HuH-7.5 (cell line): ENCODE measurements at regions not wholly inside any gene's neighbourhood (a gene's known extent, or its start where the extent isn't known, plus 50 kb on each side); places are given as distances from the start of the nearest gene placed in this dataset.

Experiments
- DNase-seq: peaks from one replicate; pipeline ENCODE4 v3.0.0; 2011; ENCODE audit warnings: low spot score

DNA sequence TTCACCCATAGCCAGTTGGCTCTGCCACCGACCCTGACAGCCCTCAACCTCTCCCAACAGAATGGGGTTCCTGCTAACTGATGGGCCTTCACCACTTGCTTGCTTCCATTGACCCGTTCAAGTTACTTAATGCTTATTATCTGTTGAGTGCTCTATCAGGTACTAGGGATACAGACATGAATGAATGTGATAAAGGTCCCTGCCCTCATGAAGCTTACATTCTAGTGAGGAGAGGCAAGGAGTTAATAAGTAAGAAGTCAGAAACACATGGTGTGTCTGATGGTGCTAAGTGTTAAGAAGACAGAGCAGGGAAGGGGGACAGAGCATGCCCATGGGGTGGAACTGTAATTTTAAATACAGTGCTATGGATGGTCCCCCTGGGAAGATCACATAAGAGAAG lies 107.5 kb upstream of the JUN start:
- no peak for DNase-seq

DNA sequence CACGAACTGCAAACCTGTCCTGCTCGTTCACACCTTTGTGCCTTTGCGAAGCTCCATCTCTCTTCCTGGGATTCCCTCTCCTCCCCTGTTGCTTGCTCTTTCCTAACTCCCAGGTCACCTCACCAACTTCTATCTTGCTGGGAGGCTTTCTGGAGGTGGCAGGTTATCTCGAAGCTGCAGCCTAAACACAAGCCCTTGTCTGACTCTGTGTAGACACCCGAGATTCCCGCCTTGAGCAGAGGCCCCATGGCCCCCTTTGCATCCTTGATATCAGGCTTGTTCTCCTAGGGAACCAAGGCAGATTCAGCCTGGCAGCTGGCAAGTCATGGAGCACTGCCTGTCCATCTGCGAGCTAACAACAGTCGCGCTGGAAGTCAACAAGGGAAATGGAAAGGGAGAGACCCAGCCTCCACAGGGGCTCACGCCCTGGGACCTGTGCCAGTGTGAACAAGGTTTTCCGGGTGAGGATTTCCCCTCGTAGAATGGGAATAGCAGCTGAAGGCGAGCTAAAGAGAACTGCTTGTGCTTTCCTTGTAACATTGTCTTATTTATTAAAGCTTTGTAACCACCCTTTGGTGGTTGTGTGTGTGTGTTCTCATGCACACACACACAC lies 109.5 kb upstream of the JUN start:
- DNase-seq, result no peak

DNA sequence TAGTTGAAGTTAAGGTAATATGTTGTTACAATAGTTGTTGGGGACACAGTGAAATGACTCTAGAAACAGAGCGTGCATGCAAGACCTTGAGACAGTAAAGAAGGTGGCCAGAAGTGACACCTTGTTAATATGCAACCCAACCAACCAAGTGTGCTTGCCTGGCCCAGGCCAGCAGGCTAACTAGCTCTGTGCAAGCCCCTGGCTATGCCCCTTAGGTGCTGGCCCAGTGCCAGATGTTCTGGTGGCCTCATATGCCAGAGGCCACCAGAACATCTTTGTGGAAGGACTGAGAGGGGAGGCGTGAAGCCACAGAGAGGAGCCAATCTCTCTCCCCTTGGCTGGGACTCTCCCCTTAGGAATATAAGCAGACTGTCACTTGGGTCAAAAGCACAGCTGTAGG lies 111.2 kb upstream of the JUN start:
- no peak for DNase-seq

DNA sequence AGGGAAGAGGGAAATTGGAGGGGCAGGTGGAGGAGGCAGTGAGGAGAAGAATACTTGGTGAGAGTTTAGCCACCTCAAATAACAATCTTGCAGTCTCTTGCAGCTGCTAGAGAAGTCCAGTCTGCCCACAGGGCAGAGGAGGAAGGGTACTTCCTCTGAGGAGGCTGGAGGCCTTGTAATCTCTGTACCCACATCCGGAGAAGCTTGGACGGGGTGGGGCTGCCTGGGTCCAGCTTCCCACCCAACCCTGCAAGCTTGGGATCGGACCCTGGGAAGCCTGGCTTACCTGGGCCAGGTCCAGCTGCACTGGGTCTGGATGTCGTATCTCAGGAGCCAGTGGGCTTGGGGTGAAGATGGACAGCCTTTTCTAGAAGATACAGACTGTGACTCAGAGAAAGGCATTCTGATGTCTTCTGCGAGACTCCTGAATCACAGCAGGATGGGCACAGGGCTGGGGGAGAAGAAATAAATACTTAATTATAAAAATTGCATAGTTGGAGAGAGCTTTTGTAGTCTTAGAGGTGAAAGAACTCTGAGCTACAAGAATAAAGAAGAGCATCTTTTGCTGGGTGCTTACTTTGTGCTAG lies 111.8 kb upstream of the JUN start:
- no peak for DNase-seq

DNA sequence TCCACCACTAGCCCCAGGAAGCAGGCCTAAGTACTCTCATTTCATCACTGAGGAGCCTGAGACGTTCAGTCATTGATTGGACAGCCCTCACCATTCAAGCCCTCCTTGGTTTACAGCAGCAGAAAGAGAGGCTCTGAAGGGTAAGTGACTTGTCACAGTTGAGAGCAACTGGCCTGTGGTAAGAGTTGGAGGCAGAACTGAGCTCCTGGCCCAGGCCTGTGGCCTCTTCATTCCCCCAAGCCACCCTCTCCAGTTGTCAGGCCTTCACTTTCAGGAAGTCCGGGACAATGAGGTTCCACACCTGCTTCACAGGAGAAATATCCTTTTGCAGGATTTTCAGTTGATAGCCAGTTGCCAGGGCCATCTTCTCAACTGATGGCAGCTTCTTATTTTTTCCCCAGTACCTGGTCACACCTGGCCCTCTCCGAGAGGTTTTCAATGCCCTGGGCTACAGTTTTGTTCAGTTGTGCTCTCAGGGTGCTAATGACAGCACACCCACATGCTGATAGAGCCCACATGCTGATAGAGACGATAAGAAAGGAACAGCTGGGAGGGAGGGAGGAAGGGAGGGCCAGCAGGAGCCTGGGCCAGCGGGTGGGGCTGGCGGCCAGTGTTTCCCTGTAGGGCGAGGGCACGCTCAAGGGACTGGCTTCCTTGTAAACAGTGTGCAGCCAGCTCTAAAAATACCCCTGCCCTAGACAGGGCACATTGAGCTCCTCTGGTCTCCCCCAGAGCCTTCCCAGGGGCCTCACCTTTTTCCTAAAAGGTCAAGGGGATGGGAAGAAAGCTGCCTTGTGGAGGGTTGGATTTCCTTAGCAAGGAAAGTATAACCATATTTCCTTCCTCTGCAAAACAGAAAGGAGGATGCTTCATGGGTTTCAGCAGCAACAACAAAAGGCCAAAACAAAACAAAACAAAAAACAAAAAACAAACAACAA lies 112.7 kb upstream of the JUN start:
- no peak for DNase-seq

DNA sequence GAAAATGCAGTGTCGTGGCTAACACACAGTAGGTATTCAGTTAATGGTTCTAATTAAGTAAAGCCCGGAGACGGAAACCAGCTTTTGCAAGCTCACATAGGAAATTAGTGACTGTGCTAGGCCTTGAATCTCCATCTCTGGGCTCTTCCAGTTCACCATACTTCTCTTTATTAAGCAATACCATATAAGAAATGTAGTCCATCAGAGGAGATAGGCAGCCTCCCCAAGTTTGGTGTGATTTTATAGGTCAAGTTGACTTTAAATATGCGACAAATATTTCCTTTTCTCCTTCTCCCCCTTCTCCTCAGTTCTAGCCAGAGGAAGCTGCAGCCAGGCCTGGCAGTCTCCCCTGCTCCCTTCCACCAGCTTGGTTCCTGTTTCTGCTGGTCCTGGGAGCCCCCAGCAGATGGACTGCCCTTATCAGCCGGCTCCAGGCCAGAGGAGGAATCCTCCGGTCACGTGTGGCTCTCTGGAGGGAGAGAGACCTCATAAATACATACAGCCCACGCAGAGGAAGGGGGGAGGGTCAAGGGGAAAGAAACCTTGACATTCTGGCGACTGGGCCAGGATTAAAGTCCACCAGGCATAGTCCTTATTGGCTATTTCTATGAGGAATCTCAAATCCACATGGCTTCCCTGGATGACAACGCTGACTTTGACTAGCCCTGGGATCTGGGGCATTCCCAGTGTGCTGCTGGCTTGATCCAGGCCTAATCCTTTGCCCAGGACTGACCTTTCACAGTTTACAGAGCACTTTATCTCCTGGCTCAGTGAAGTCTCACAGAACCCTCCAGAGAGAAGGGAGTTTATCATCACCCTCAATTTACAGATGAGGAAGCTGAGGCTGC lies 115.1 kb upstream of the JUN start:
- peak; percentile 73 for DNase-seq

DNA sequence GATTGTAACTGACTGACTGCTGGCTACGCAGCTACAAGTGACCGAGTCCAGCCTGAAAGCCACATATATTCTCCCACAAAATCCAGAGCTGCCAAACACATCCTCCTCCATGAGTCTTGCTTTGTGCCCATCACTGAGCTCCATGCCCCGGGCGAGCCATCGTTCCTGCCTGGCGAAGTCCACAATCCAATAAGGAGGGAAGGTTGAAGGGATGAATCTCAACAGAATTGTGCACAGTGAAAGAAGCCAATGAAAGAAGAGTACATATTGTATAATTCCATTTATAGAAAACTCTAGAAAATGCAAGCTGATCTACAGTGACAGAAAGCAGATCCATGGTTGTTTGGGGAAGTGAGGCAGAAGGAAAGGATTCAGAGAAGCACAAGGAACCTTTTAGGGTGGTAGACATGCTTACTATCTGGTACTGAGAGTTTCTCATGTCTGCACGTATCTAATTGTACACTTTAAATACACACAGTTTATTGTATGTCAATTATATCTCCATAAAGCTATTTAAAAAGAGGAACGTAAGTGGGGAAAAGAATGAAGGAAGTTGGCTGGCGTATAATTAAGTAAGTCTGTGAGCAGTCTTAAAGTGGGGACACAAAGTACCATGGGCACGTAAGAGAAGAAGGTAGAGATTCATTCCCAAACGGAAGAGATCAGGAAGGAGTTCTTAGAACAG lies 115.9 kb upstream of the JUN start:
- no peak for DNase-seq

DNA sequence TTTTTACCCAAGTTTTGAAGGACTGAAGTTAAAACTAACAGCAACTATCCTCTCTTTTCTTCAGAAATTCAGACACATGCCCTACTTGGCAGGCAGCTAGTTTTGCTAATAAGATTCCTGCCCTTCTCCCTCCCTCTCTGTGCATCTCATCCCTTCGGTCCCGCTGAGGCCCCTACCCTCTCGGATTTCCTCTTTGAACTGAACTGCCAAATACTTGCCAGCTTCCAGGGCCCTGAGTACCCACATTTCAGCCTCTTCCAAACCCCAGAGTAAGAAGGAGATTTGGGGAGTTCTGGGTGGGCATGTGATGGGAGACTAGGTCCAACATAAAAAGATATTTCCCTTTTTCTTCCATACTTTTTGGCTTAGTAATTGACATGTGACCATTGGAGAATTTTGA lies 116.5 kb upstream of the JUN start:
- DNase-seq, result no peak

DNA sequence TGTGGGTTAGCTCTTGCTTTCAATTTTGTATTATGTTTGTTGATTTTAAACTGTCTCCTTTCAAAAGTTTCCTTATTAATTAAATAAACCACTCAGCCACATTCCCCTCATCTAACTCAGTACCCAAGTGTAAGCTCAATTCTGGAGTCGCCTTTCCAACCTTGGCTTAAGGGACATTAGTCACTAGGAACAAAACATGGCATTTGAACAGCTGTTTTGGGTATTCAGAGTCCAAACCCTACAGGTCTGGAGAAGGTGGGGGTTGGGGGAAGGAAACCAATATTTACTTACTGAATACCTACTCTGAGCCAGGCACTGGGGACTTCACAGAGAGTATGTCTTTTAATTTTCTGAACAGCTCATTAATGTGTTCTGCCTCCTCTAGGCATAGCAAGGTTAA lies 117.2 kb upstream of the JUN start:
- DNase-seq, result no peak

DNA sequence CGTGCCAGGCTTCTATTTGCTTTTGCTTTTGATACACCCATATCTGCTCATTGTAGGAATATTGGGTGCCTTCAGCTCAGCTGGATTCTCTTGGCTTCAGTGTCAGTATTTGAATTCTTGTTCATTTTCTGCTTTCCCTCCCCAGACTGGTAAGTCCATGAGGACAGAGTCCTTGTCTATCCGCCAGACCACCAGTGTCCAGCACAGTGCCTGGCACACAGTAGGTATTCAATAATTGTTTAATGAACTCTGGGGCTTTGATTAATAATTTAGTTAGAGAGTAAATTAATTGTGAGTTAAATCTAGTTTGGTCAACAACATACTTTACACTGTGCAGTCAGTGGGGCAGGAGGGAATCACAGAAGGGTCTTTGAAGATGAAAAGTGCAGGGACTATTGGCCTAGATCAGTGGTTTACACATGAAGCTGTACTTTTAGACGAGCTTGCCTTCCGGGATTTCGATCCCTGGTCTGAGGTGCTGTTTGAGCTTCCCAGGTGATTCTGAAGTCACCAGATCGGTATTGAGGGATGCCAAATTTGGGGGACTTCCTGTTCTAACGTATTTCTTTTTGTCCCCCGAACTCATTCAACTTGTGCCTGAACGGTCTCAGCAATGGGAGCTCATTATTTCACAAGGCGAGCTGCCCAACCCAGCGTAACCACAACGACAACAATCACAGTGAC lies 119.1 kb upstream of the JUN start:
- no peak for DNase-seq

DNA sequence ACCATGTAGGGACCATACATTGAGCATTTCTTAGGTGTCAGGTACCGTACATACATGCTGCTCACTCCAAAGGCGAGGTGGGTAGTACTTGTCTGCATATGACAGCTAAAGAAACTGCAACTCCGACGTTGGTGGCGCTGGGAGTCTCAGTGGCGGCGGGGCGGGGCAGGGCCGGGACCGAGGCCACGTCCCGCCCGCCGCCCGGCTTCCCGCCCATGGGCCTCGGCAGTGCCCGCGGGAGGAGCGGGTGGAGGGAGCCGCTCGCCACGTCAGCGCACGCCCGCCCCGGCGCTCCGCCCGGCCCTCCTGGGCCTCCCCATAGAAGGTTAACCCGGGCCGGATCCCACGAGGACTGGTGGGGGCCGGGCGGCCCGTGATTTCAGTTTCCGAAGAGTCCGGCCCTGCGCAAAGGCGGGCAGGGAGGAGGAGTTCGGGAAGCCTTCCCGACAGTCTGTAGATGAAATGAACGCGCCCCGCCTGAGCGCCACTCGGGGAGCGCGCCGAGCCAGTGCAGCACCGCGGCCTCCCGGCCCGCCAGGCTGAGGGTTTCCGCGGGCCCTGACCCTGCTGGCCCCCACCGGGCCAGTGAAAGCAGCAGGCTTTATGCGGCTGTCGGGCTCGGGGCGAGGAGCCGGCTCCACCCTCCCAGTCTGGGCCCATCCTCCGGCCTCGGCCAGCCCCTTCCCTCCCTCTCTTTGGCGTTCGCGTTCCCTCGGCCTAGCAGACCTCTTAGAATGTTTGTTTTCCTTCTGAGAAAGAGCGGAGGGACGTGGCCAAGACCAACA lies 119.9 kb upstream of the JUN start:
- peak; percentile 64 for DNase-seq

DNA sequence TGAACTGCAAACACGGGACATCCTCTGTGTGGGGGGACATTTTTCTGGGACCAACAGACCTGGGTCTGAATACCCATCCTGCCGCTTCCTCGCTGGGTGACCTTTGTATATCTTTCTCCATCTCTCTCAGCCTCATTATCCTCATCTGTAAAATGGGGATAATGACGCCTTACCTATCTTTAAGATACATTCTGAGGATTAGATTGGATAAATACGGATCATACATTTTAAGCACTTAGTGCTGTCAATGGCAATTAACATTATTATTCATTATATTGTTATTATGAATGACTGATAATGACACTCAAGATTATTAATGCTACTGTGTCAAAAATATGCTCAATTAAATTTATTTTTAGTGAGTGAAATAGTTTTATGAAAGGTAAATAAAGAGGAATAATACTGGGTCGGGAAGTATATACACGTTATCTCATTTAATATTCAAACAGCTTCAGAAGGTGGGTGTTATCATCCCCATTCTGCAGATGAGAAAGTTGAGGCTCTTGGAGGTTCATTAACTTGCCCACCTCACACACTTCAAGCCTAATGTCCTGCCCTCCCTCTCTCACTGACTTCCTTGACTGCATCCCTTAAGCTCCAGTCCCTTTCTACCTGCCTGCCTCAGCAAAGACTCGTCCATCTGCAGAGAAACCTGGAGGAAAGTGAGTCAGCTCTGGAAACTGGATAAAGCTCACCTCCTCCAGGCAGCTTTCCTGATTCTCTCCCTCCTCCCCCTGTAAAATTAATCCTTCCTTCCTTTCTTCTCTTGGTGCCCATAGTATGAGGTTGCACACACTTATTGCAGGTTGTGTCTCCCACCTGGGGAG lies 120.7 kb upstream of the JUN start:
- DNase-seq, result no peak

DNA sequence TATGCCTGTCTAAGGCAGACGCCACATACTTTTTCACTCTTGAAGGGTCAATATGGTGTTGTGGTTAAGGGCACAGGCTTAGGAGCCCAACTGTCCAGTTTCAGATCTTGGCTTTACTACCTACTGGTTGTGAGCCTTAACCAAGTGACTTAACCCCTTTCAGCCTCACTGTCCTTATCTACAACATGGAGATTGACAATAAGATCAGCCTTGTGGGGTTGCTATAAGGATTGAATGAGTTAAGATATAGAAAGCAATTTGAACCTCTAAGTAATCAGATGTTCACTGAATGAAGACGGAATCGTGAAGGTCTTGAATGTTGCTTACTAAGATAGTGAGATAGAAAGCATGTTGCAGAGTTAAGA lies 121.3 kb upstream of the JUN start:
- no peak for DNase-seq

DNA sequence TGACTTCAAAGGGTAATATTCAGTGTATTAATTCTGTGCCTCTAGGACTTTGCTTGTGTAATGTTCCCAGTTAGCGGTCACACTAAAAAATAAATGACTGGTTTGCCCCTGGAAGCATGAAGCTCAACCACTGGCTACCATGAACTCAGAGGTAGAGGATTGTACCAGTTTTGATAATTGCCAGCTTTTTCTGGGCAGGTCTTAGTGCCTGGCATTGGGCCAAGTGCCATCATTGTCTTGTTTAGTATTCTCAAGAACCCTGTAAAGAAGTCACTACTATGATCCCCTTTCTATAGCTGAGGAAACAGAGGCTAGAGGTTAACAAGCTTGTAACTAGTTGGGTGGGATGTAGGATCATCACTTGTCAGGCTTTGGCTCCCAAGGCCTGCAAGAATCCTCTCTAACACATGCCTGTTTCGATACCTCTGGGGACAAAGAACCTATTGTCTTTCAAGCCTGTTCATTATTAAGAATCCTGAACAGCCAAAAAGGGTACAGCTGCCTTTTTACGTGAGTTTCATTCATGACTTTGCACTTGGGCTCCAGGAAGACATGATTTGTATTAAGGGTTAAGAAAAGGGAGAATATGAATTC lies 121.9 kb upstream of the JUN start:
- DNase-seq, result no peak

DNA sequence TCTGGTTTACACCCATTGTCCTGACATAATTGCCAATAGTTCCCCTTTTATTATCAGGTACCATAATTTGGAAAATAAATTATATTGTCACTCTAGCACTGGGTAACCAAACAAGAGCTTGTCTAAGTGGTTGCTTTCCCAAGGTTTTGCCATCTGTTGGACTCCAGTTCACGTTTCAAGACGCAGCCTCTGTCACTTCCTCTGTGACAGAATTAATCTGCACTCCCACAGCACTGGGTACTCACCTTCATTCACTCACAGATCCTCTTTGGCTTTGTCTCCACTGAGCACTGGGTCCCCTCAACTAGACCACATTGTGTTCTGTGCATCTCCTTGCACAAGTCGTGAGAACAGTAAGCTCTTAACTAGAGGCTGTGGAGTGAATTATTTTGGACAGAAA lies 123.6 kb upstream of the JUN start:
- DNase-seq, result no peak

DNA sequence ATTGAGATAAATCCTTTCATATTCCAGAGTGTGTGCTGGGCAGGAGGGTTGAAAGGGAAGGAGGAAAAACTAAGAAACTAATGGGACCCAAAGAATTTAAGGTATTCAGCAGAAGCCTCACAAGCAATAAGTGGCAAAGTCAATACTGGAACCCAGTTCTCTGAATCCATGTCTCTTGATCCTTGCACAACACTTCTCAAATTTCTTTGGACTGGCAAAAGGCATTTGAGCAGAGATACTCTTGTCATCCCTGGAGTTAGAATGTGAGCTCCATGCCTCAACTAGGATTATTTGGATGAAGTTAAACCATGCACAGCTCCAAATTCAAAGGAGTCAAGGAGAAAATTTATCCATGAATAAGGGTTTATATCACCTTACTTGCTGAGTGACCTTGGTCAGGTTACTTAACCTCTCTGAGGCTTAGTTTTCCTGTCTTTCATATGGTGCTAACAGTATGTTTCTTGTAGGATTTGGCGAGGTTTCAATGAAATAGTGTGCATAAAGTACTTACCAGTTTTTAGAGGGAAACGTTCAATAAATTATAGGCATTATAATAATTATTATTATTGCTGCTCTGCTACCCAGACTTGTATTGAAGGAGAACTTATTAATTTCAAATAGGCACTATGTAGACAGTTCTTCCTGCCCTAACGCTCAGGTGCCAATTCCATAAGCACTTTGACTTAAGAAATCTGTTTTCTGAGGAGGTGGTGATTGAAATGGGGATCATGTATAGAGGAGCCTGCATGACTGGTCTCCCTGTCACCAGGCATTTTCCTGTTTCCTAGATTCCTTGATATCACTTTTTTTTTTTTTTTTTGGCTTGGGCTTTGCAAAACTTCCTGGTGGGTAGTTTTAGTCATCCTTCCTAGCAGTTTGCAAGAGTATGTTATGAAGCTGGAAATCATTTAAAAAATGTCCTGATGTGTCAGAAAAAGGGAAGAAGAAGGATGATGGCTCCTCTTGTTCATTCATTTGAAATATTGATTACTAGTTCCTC lies 125.0 kb upstream of the JUN start:
- no peak for DNase-seq

DNA sequence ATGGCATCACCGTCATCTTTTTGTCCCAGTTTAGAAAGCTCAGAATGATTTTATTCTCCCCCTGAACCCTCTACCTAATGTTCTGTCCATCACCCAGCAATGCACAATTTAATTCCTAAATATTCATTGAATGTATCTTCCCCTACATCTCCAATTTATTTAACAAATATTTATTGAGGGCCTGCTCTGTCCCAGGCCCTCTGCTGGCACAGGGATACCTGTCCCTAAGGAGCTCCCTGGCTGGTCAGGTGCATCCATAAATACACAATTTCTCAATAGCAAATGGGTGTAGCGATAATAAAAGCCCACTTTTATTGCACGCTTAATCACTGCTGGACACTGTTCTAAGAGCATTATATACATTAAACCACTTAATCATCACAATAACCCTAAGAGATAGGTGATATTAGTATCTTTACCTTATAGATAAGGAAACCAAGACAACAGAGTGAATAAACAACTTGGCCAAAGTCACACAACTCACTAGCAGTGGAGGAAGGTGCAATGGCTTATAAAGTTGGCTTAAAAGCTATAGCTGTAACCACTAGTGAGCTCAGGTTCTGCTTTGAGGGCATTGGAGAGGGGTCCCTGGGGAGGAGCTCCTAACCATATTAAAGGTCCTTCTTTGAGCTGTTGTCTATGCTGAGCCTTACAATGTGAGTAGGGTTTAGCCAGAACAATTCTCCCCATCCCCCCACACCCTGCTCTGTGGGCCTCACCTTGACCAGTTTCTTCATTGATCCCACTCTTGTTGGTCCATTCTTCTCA lies 126.3 kb upstream of the JUN start:
- DNase-seq, result no peak
